ENCODE measurements at regions not wholly inside any gene's neighbourhood (a gene's known extent, or its start where the extent isn't known, plus 50 kb on each side); places are given as distances from the start of the nearest gene placed in this dataset.

GRCh38 chr3:10577486-10577885 is 72.1 kb upstream of the ATP2B2 start:
- no peaks in the 10 kb centered on the region for H3K36me3 ChIP-seq
- DNase-seq: no peak
- no peaks in the 10 kb centered on the region for H3K27me3 ChIP-seq (ENCODE audit: insufficient read depth, low read depth, severe bottlenecking)
- H3K4me3 ChIP-seq (ENCODE audit: low read depth, low read length): no peak overlapping the region
- TF ChIP-seq CTCF (IDR thresholded peaks at IDR 0.05; ENCODE audit: low read depth, low read length): no peak
- no peaks in the 10 kb centered on the region for H3K9me3 ChIP-seq (ENCODE audit: severe bottlenecking)
- H3K27ac ChIP-seq: no peak overlapping the region

- no peaks in the 10 kb centered on the region for H3K27me3 ChIP-seq (ENCODE audit: insufficient read depth, low read depth, severe bottlenecking)
- no peak for DNase-seq
- no peak overlapping the region for H3K27ac ChIP-seq
- TF ChIP-seq CTCF (IDR thresholded peaks at IDR 0.05; ENCODE audit: low read depth, low read length): no peak
- no peaks in the 10 kb centered on the region for H3K36me3 ChIP-seq
- H3K9me3 ChIP-seq (ENCODE audit: severe bottlenecking): no peaks in the 10 kb centered on the region
- no peak overlapping the region for H3K4me3 ChIP-seq (ENCODE audit: low read depth, low read length)
Observed at GRCh38 chr3:10580426-10580825, 75.0 kb upstream of the ATP2B2 start.

GRCh38 chr3:10581251-10581650 is 75.9 kb upstream of the ATP2B2 start:
- Histone ChIP-seq H3K4me3 (ENCODE audit: low read depth, low read length) (no peak overlapping the region), H3K27ac (no peak overlapping the region), H3K36me3 (no peaks in the 10 kb centered on the region), H3K9me3 (ENCODE audit: severe bottlenecking) (no peaks in the 10 kb centered on the region), H3K27me3 (ENCODE audit: insufficient read depth, low read depth, severe bottlenecking) (no peaks in the 10 kb centered on the region)
- no peak for DNase-seq
- no peak for TF ChIP-seq CTCF (IDR thresholded peaks at IDR 0.05; ENCODE audit: low read depth, low read length)

- no peak for DNase-seq
- H3K9me3 ChIP-seq (ENCODE audit: severe bottlenecking): no peaks in the 10 kb centered on the region
- no peak overlapping the region for H3K27ac ChIP-seq
- no peaks in the 10 kb centered on the region for H3K36me3 ChIP-seq
- no peak for TF ChIP-seq CTCF (IDR thresholded peaks at IDR 0.05; ENCODE audit: low read depth, low read length)
- no peak overlapping the region for H3K4me3 ChIP-seq (ENCODE audit: low read depth, low read length)
- no peaks in the 10 kb centered on the region for H3K27me3 ChIP-seq (ENCODE audit: insufficient read depth, low read depth, severe bottlenecking)
Observed at GRCh38 chr3:10581716-10582115, 76.3 kb upstream of the ATP2B2 start.

- no peaks in the 10 kb centered on the region for H3K36me3 ChIP-seq
- H3K27me3 ChIP-seq (ENCODE audit: insufficient read depth, low read depth, severe bottlenecking): no peaks in the 10 kb centered on the region
- no peaks in the 10 kb centered on the region for H3K9me3 ChIP-seq (ENCODE audit: severe bottlenecking)
- H3K4me3 ChIP-seq (ENCODE audit: low read depth, low read length): no peak overlapping the region
- no peak for DNase-seq
- TF ChIP-seq CTCF (IDR thresholded peaks at IDR 0.05; ENCODE audit: low read depth, low read length): no peak
- no peak overlapping the region for H3K27ac ChIP-seq
Observed at GRCh38 chr3:10582733-10583132, 77.3 kb upstream of the ATP2B2 start.
